ENCODE measurements at regions not wholly inside any gene's neighbourhood (a gene's known extent, or its start where the extent isn't known, plus 50 kb on each side); places are given as distances from the start of the nearest gene placed in this dataset.

GRCh38 chr4:138916763-138917162 lies 98.8 kb upstream of the NOCT start:
- no peak for TF ChIP-seq CTCF (IDR thresholded peaks at IDR 0.05; ENCODE audit: low read depth, low read length, missing control alignments)
- H3K4me3 ChIP-seq (ENCODE audit: low read depth, low read length) = no peak overlapping the region
- DNase-seq (ENCODE audit: low read depth) = no peak

GRCh38 chr4:138915756-138916155 lies 99.8 kb upstream of the NOCT start:
- DNase-seq (ENCODE audit: low read depth) = no peak
- no peak for TF ChIP-seq CTCF (IDR thresholded peaks at IDR 0.05; ENCODE audit: low read depth, low read length, missing control alignments)

DNA sequence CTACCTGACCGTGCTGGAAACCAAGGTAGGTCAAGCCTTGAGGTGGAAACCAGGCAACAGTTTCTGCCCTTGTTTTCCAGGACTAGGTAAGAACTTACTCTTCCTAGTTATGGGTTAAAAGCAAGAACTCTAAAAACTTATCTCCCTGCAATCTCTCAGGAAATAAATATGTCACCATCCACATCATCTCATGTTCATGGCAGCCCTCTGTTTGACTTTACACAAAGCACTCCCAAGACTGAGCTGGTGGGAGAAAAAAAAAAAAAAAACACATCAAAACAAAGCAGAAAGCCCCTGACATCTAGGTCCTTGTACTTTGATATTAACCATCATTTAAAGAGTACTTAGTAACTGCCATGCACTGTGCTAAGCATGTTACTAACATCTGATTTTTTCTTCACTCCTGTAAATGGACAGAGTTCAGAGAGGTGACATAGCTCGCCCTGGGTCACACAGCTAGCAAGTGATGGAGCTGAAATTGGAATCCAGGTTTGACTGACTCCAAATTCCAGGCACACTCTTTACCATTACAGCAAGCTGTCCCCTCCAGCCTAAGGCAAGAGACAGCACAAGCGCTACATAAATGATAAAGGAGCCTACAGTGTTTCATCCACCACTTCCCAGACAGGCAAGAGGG lies 102.8 kb upstream of the NOCT start:
- DNase-seq (ENCODE audit: low read depth) = no peak
- TF ChIP-seq CTCF (IDR thresholded peaks at IDR 0.05; ENCODE audit: low read depth, low read length, missing control alignments) = no peak

More at GRCh38 chr4:138915756-138916155, 99.8 kb upstream of the NOCT start:
- no peak overlapping the region for H3K4me3 ChIP-seq (ENCODE audit: low read depth, low read length)

GRCh38 chr4:138911909-138912703 lies 103.5 kb upstream of the NOCT start:
- TF ChIP-seq CTCF (IDR thresholded peaks at IDR 0.05; ENCODE audit: low read depth, low read length, missing control alignments) = no peak
- H3K4me3 ChIP-seq (ENCODE audit: low read depth, low read length) = no peak overlapping the region
- no peak for DNase-seq (ENCODE audit: low read depth)

More for the DNA sequence above, 102.8 kb upstream of the NOCT start:
- H3K4me3 ChIP-seq (ENCODE audit: low read depth, low read length) = no peak overlapping the region

- TF ChIP-seq CTCF (IDR thresholded peaks at IDR 0.05; ENCODE audit: low read depth, low read length, missing control alignments) = no peak
- no peak overlapping the region for H3K4me3 ChIP-seq (ENCODE audit: low read depth, low read length)
- no peak for DNase-seq (ENCODE audit: low read depth)
Observed at GRCh38 chr4:138910914-138911336, 104.7 kb upstream of the NOCT start.

- no peak overlapping the region for H3K4me3 ChIP-seq (ENCODE audit: low read depth, low read length)
- DNase-seq (ENCODE audit: low read depth) = no peak
- TF ChIP-seq CTCF (IDR thresholded peaks at IDR 0.05; ENCODE audit: low read depth, low read length, missing control alignments) = no peak
Observed at GRCh38 chr4:138910195-138910913, 105.2 kb upstream of the NOCT start.

All from GM12864 (cell line).